Upper lobe of left lung (tissue), 4 donors: ENCODE measurements at regions not wholly inside any gene's neighbourhood (a gene's known extent, or its start where the extent isn't known, plus 50 kb on each side); places are given as distances from the start of the nearest gene placed in this dataset.

ENCODE experiments used
- CTCF ChIP-seq, 6 experiments: fragments of 450-650 bp in 4 of 6; fragments of 200-600 bp in 2 of 6; sonication (generic) in 2 of 6; IDR thresholded peaks; one replicate each; pipeline ENCODE4 v1.5.1; 2016 to 2019; ENCODE audit warnings: antibody characterized with exemption in 6 of 6
- EP300 ChIP-seq, 4 donors: sonication (generic); formaldehyde crosslinking; IDR thresholded peaks; one replicate each; pipeline ENCODE4 v1.5.1; 2017; ENCODE audit warnings: antibody characterized with exemption in 4 of 4, control low read depth in 2 of 4
- POLR2A ChIP-seq, 4 donors: fragments of 450-650 bp; IDR thresholded peaks; one replicate each; pipeline ENCODE4 v1.5.1; 2016 to 2017; ENCODE audit warnings: antibody characterized with exemption in 4 of 4, mild to moderate bottlenecking in 2 of 4
- POLR2AphosphoS5 ChIP-seq, 2 donors: sonication (generic); formaldehyde crosslinking; IDR thresholded peaks; one replicate each; pipeline ENCODE4 v1.5.1; 2017; ENCODE audit warnings: antibody characterized with exemption in 2 of 2

GRCh38 chr19:28746478-28746877, 466.5 kb downstream of the UQCRFS1 start:
- TF ChIP-seq CTCF (IDR thresholded peaks at IDR 0.05) (no peak), POLR2A (IDR thresholded peaks at IDR 0.05) (no peak), EP300 (IDR thresholded peaks at IDR 0.05) (no peak), POLR2AphosphoS5 (IDR thresholded peaks at IDR 0.05) (no peak)
